Mesodermal cell (in vitro differentiated cells): ENCODE measurements at regions not wholly inside any gene's neighbourhood (a gene's known extent, or its start where the extent isn't known, plus 50 kb on each side); places are given as distances from the start of the nearest gene placed in this dataset.

Experiments
- H3K27ac ChIP-seq: 2 replicates; pipeline ENCODE4 v1.7.0; 2013; ENCODE audit warnings: mild to moderate bottlenecking, low read depth, low read length, moderate library complexity; ENCODE audit not compliant: severe bottlenecking
- H3K36me3 ChIP-seq: 2 replicates; pipeline ENCODE4 v1.7.1; 2013; ENCODE audit warnings: mild to moderate bottlenecking, low read length, moderate library complexity; ENCODE audit not compliant: control insufficient read depth, insufficient read depth
- H3K4me1 ChIP-seq: one replicate; pipeline ENCODE4 v1.7.1; 2013; ENCODE audit warnings: mild to moderate bottlenecking, low read length; ENCODE audit not compliant: insufficient read depth, control insufficient read depth, poor library complexity, severe bottlenecking
- H3K4me3 ChIP-seq: 2 replicates; pipeline ENCODE4 v1.7.0; 2013; ENCODE audit warnings: low read length, control low read depth, mild to moderate bottlenecking; ENCODE audit not compliant: insufficient read depth, poor library complexity, severe bottlenecking; ENCODE audit errors: extremely low read depth
- H3K9me3 ChIP-seq: 2 replicates; pipeline ENCODE4 v1.7.1; 2013; ENCODE audit warnings: mild to moderate bottlenecking, low read length, moderate library complexity; ENCODE audit not compliant: control insufficient read depth
- WGBS, 2 experiments: methylation state at CpG; one replicate each; pipeline ENCODE4 v1.1.5; 2013; ENCODE audit warnings: missing lambda C conversion rate in 2 of 2; ENCODE audit not compliant: insufficient coverage in 2 of 2; 5-methylcytosine and 5-hydroxymethylcytosine counted together

DNA sequence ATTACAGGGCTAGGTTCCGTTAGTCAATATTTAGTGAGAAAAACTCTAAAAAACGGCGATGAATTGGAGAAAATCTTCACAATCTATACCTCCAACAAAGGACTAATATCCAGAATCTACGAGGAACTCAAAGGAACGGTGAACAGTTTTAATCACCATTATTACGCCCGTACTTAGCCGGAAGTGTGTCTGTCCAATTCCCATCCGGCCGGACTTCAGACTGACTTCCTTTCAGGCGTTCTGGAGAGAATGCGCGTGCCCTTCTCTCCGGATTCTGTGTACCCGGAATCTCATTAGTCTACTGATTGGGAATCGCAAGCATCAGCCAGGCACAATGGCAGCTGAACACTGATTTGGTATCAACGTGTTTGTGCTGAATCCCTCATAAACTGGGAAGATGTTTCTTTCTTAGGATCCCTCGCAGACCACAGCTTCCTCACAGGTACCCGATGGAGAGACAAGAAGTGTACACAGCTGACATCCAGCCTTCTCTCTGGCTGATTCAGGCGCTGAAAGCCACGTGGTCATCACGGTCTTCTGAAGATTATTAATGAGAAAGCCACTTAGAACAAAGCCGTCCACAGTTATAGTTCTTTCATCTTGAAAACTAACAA, 239.9 kb downstream of the ZNF516 start:
- Histone ChIP-seq H3K9me3 (no peaks in the 10 kb centered on the region), H3K4me1 (peaks cover 3% of the 10 kb centered on the region), H3K36me3 (no peaks in the 10 kb centered on the region), H3K4me3 (no peak overlapping the region), H3K27ac (no peak overlapping the region)
- WGBS, 2 experiments: 92 to 93% methylated on average over 21 to 23 of the region's 23 CpGs

DNA sequence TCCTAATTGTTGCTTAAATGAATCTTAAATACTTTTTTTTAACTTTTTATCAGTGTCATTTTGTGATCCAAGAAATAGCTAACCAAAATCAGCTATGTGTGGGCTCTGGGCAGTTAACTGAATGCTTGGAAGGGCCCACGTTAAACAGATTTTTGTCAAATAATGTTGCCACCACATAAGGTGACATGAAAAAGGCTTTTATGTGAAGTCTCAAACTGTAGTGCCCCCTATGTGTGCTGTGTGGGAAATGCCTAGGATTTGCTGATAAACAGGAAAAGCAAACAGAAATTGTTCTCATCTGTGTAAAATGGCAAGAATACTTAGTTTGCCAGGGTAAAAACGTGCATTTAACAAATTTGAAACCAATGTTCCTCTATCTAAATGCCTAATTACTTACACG, 242.2 kb downstream of the ZNF516 start:
- Histone ChIP-seq H3K9me3 (no peaks in the 10 kb centered on the region), H3K4me3 (no peak overlapping the region), H3K27ac (no peak overlapping the region), H3K36me3 (no peaks in the 10 kb centered on the region), H3K4me1 (no peaks in the 10 kb centered on the region)
- 33 to 36% methylated on average over 3 of the region's 3 CpGs for WGBS, 2 experiments

DNA sequence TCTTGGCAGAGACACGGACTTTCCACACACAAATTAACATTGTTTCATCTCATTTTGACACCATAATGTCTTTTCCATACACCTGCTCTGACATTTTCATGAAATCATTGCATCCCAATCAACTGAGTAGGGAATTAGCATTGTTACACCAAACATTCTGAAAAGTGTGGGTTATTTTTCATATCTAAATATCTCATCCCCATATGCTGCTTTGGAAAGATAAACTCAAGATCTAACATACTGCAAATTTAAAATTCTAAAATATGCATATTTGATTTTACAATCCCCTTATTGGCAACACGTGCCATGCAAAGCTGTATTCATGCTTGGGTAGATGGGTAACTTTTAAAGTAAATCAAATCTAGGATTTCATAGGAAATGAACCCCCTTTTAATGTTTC, 242.9 kb downstream of the ZNF516 start:
- H3K4me3 ChIP-seq: no peak overlapping the region
- WGBS, 2 experiments: 83 to 92% methylated on average over 1 of the region's 2 CpGs
- H3K27ac ChIP-seq: no peak overlapping the region
- no peaks in the 10 kb centered on the region for H3K4me1 ChIP-seq
- no peaks in the 10 kb centered on the region for H3K9me3 ChIP-seq
- H3K36me3 ChIP-seq: no peaks in the 10 kb centered on the region

DNA sequence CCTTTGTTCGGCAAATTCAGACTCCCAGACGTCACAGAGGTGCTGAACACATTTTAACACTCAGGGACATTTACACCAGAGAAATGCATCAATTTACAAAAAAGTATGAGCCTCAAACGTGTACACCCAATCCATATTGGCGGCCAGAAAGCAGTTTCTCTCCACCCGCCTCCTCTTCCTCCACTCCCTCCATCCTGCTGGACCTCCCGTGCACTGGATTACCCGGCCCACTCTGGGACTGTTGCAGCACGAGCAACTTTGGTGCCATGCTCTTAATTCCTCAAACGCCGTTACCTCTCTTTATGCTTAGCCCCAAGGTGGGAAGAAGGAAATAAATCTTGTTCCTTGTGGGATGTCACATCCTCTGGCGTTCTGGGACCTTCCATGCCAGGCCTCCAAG, 243.4 kb downstream of the ZNF516 start:
- H3K27ac ChIP-seq: no peak overlapping the region
- no peaks in the 10 kb centered on the region for H3K9me3 ChIP-seq
- 72 to 77% methylated on average over 6 to 8 of the region's 11 CpGs for whole genome bisulfite sequencing, 2 experiments
- H3K4me3 ChIP-seq: no peak overlapping the region
- H3K36me3 ChIP-seq: no peaks in the 10 kb centered on the region
- no peaks in the 10 kb centered on the region for H3K4me1 ChIP-seq

DNA sequence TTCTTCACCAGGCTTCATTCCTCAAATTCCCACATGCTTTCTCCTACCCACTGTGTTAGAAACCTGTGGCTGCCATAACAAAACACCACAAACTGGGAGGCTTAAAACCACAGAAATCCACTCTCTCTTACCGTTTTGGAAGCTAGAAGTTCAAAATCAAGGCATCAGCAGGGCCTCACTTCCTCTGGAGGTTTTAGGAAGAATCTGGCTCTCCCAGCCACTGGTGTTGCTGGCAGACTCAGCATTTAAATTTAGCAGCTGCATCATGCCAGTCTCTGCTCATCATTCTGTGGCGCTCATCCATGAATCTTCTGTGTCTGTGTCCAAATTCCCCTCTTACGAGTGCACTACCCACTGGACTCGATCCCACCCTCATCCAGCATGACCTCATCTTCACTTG, 248.5 kb downstream of the ZNF516 start:
- H3K36me3 ChIP-seq: no peaks in the 10 kb centered on the region
- H3K9me3 ChIP-seq: no peaks in the 10 kb centered on the region
- no peak overlapping the region for H3K4me3 ChIP-seq
- H3K27ac ChIP-seq: no peak overlapping the region
- no peaks in the 10 kb centered on the region for H3K4me1 ChIP-seq
- WGBS, 2 experiments: 87 to 89% methylated on average over 4 of the region's 4 CpGs

DNA sequence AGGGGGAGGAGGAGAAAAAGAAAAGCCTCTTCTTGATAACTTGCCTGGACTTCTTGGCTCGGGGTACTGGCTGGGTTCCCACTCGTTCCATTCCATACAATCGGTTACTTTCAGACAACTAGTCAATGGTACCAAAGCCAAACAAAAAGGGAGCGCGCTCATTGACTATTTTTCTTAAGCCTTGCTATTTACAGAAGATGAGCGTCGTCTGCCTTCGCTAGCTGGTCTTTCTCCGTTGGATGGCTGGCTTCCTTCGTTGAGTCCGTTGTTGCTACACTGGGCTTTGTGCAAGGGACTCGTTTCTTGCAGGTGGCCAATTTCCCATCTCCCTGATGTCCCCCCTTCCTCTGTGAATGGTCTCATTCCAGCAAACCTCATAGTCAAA, 260.4 kb downstream of the ZNF516 start:
- 93 to 98% methylated on average over 9 to 12 of the region's 12 CpGs for WGBS, 2 experiments

DNA sequence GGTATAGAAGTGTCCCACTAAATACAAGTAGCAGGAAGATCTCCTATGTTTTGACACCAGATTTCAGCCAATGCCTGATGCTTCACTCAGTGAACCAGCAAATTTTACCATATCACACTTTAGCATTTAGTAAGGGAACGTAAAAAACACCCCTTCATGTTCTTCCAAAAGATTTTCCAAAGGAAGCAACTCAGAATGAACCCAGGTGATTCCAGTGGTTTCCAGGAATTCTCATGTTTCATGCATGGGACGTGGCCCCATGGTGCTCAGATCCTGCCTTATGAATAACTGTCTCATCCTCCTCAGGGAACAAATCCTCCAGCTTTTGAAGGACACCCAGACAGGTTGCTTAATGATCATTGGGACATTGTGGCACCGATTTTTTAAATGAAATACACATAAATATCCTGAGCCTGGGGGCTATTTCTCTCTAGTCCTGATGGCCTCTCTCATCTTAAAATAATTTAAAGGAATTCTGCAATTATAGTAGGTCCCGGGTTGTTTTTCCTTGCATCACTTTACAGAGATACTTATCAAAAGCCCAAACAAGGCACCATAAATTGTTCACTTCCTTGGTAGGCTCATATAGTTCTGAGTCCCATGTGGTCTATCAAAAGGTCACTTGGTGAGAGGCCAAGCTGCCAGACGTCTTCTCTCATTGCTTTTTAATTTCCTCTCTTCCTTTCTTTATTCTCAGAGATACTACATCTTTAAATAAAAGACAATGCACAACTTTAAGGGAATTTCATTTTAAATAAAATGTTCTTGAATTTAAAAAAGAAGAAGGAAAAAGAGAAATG, 261.0 kb downstream of the ZNF516 start:
- no peaks in the 10 kb centered on the region for H3K9me3 ChIP-seq
- H3K4me1 ChIP-seq: peaks cover 2% of the 10 kb centered on the region
- WGBS, 2 experiments: 76 to 97% methylated on average over 3 of the region's 5 CpGs
- H3K27ac ChIP-seq: no peak overlapping the region
- H3K36me3 ChIP-seq: no peaks in the 10 kb centered on the region
- no peak overlapping the region for H3K4me3 ChIP-seq

More for the DNA sequence above, 260.4 kb downstream of the ZNF516 start:
- H3K4me3 ChIP-seq: no peak overlapping the region
- no peak overlapping the region for H3K27ac ChIP-seq
- H3K9me3 ChIP-seq: no peaks in the 10 kb centered on the region
- no peaks in the 10 kb centered on the region for H3K36me3 ChIP-seq
- peaks cover 2% of the 10 kb centered on the region for H3K4me1 ChIP-seq

DNA sequence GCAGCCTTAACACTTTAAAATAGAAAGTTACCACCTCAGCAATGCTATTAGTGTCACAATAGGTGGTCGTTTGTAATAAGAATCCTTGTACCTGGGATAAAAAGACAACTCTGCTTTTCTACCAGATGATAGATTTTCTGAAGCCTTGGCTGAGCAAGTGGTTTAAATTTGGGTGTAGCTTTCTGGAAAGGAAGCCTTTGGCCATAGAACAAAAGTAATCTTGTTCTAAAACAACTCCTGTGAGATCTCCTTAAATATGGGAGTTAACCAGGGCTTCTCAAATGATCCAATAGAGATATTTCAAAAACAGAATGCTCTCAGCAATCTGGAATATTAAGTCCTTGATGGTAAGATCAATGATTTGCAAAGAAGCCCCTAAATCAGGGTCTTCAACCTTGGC, 261.6 kb downstream of the ZNF516 start:
- Histone ChIP-seq H3K9me3 (no peaks in the 10 kb centered on the region), H3K4me1 (peaks cover 2% of the 10 kb centered on the region), H3K4me3 (no peak overlapping the region), H3K27ac (no peak overlapping the region), H3K36me3 (no peaks in the 10 kb centered on the region)
- WGBS, 2 experiments: 83% methylated on average over 1 of the region's 1 CpG; no CpG with 5 or more reads in 1 of the 2 experiments

DNA sequence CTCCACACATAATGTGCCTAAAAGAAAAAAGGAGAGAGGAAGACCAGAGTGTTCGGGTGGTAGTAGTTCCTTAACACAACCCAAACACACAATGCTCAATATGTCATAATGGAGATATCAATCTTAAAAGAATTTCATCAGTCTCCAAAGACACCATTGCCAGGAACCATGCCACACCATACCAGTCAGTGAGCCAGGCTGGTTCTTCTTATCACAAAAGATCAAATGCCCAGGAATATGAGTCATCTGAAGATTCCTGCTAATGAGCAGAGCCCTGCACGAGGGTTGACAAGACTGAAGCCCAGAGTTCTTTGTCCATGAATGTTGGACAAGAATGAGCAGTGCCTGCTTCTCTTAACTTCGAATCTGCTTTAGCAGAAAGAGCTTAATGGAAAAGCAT, 262.3 kb downstream of the ZNF516 start:
- H3K27ac ChIP-seq: no peak overlapping the region
- no peak overlapping the region for H3K4me3 ChIP-seq
- no peaks in the 10 kb centered on the region for H3K36me3 ChIP-seq
- no peaks in the 10 kb centered on the region for H3K9me3 ChIP-seq
- 72 to 79% methylated on average over 2 of the region's 3 CpGs for WGBS, 2 experiments
- peaks cover 2% of the 10 kb centered on the region for H3K4me1 ChIP-seq

DNA sequence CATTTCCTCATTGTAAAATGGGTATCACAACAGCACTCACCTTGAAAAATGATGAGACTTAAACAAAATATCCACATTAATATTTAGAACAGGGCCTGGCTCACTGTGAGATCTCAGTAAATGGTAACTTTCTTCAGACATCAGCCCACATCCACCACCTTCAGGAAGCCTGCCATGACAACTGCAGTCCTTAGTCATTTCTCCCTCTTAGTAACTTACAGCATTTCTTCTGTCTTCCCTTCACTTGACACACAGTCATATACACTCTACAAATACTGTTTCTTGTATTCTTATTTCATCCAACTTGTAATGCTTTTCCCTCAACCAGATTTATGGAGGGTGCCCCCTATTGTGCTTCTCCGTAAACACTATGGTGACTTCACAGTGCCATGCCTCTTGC, 263.0 kb downstream of the ZNF516 start:
- Histone ChIP-seq H3K36me3 (no peaks in the 10 kb centered on the region), H3K27ac (no peak overlapping the region), H3K4me1 (peaks cover 2% of the 10 kb centered on the region), H3K4me3 (no peak overlapping the region), H3K9me3 (no peaks in the 10 kb centered on the region)
- WGBS, 2 experiments: 91 to 100% methylated on average over 1 of the region's 1 CpG

DNA sequence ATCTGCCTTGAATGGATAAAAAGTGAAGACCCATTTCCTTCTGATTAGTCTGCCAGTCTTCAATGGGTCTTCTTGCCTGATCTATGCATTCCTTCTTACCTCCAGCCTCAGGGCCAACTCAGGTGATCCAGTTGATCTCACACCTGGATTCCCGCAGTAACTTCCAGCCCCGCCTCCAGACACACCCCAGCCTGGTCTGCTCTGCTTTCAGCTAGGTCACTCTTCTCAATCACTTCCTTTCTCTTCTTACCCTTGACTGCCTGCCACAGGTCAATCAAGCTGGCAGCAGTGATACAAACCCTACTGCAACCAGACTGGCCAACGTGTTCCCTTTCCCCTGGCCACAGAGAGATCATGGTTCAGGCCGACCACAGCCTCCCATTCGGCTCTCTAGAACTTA, 263.6 kb downstream of the ZNF516 start:
- 86 to 89% methylated on average over 5 of the region's 5 CpGs for WGBS, 2 experiments
- H3K4me3 ChIP-seq: no peak overlapping the region
- peaks cover 2% of the 10 kb centered on the region for H3K4me1 ChIP-seq
- no peak overlapping the region for H3K27ac ChIP-seq
- H3K9me3 ChIP-seq: no peaks in the 10 kb centered on the region
- no peaks in the 10 kb centered on the region for H3K36me3 ChIP-seq
